ENCODE measurements at regions not wholly inside any gene's neighbourhood (a gene's known extent, or its start where the extent isn't known, plus 50 kb on each side); places are given as distances from the start of the nearest gene placed in this dataset.

GRCh38 chr6:3631877-3632276, 119.6 kb downstream of the PXDC1 start:
- POLR2A ChIA-PET = no interaction called here
- no peak for DNase-seq
- CTCF ChIA-PET = no interaction called here
- Mint-ChIP-seq H3K9me3 (no peaks in the 10 kb centered on the region), H3K4me1 (ENCODE audit: low read depth) (no peaks in the 10 kb centered on the region), H3K27me3 (peaks cover 36% of the 10 kb centered on the region), H3K27ac (no peak overlapping the region), H3K36me3 (ENCODE audit: low read depth) (no peaks in the 10 kb centered on the region), H3K4me3 (no peak overlapping the region)
- TF ChIP-seq, protein P1, sequence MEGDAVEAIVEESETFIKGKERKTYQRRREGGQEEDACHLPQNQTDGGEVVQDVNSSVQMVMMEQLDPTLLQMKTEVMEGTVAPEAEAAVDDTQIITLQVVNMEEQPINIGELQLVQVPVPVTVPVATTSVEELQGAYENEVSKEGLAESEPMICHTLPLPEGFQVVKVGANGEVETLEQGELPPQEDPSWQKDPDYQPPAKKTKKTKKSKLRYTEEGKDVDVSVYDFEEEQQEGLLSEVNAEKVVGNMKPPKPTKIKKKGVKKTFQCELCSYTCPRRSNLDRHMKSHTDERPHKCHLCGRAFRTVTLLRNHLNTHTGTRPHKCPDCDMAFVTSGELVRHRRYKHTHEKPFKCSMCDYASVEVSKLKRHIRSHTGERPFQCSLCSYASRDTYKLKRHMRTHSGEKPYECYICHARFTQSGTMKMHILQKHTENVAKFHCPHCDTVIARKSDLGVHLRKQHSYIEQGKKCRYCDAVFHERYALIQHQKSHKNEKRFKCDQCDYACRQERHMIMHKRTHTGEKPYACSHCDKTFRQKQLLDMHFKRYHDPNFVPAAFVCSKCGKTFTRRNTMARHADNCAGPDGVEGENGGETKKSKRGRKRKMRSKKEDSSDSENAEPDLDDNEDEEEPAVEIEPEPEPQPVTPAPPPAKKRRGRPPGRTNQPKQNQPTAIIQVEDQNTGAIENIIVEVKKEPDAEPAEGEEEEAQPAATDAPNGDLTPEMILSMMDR (IDR thresholded peaks at IDR 0.05) = no peak
- H3K4me1 ChIP-seq (ENCODE audit: insufficient read depth, low read length) = no peaks in the 10 kb centered on the region
- no peaks in the 10 kb centered on the region for H3K27me3 ChIP-seq (ENCODE audit: control insufficient read depth in 1 of 2, insufficient read depth in 2 of 2, low read length in 2 of 2)
- no peak overlapping the region for H3K27ac ChIP-seq (ENCODE audit: low read depth in 1 of 2, low read length in 2 of 2)
- no peak for ATAC-seq (ENCODE audit: poor library complexity)
- intact Hi-C loops (cut with DNase I, micrococcal nuclease) = no loop called here
- H3K4me3 ChIP-seq (ENCODE audit: low read length) = no peak overlapping the region
- H3K36me3 ChIP-seq (ENCODE audit: insufficient read depth, low read length) = no peaks in the 10 kb centered on the region
- no peaks in the 10 kb centered on the region for H3K9me3 ChIP-seq (ENCODE audit: control insufficient read depth in 1 of 2, insufficient read depth in 1 of 2, low read length in 2 of 2)

DNA sequence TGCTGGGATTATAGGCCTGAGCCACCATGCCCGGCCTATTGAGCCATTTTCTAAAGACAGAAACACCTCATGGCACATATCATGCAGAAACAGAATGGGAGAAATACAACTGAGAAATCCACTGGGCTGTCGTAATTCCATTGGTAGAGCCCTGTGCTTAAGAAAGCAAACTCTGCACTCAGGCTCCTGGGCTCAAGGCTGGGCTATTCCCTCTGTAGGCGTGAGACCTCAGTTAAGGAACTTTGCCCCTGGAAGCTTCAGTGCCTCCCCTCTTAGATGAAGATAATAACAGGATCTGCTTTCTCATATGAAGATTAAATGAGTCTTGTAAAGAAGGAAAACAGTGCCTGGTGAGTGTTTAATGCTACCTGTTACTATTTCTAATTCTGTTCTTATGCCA, 120.3 kb downstream of the PXDC1 start:
- H3K4me3 Mint-ChIP-seq = no peak overlapping the region
- H3K36me3 Mint-ChIP-seq (ENCODE audit: low read depth) = no peaks in the 10 kb centered on the region
- H3K27ac Mint-ChIP-seq = no peak overlapping the region
- no peak overlapping the region for H3K4me3 ChIP-seq (ENCODE audit: low read length)
- intact Hi-C loops (cut with DNase I, micrococcal nuclease) = no loop called here
- ChIA-PET POLR2A (no interaction called here), CTCF (no interaction called here)
- no peaks in the 10 kb centered on the region for H3K4me1 ChIP-seq (ENCODE audit: insufficient read depth, low read length)
- TF ChIP-seq, protein P1 (IDR thresholded peaks at IDR 0.05) = no peak
- peaks cover 0 to 2% of the 10 kb centered on the region in 2 experiments for H3K27me3 ChIP-seq (ENCODE audit: control insufficient read depth in 1 of 2, insufficient read depth in 2 of 2, low read length in 2 of 2)
- no peak overlapping the region for H3K27ac ChIP-seq (ENCODE audit: low read depth in 1 of 2, low read length in 2 of 2)
- no peaks in the 10 kb centered on the region for H3K9me3 Mint-ChIP-seq
- H3K27me3 Mint-ChIP-seq = peaks cover 36% of the 10 kb centered on the region
- no peak for DNase-seq
- no peaks in the 10 kb centered on the region for H3K4me1 Mint-ChIP-seq (ENCODE audit: low read depth)
- no peak for ATAC-seq (ENCODE audit: poor library complexity)
- H3K9me3 ChIP-seq (ENCODE audit: control insufficient read depth in 1 of 2, insufficient read depth in 1 of 2, low read length in 2 of 2) = peaks cover 0 to 2% of the 10 kb centered on the region in 2 experiments
- H3K36me3 ChIP-seq (ENCODE audit: insufficient read depth, low read length) = no peaks in the 10 kb centered on the region

GRCh38 chr6:3630258-3630835, 121.2 kb downstream of the PXDC1 start:
- H3K27me3 ChIP-seq (ENCODE audit: control insufficient read depth in 1 of 2, insufficient read depth in 2 of 2, low read length in 2 of 2) = peaks cover 0 to 10% of the 10 kb centered on the region in 2 experiments
- Mint-ChIP-seq H3K27ac (no peak overlapping the region), H3K36me3 (ENCODE audit: low read depth) (no peaks in the 10 kb centered on the region), H3K4me1 (ENCODE audit: low read depth) (no peaks in the 10 kb centered on the region), H3K27me3 (peaks cover 38% of the 10 kb centered on the region), H3K4me3 (no peak overlapping the region), H3K9me3 (no peaks in the 10 kb centered on the region)
- H3K4me3 ChIP-seq (ENCODE audit: low read length) = no peak overlapping the region
- no peaks in the 10 kb centered on the region for H3K4me1 ChIP-seq (ENCODE audit: insufficient read depth, low read length)
- H3K9me3 ChIP-seq (ENCODE audit: control insufficient read depth in 1 of 2, insufficient read depth in 1 of 2, low read length in 2 of 2) = peaks cover 0 to 3% of the 10 kb centered on the region in 2 experiments
- TF ChIP-seq, protein P1 (IDR thresholded peaks at IDR 0.05) = no peak
- no peak overlapping the region for H3K27ac ChIP-seq (ENCODE audit: low read depth in 1 of 2, low read length in 2 of 2)
- ChIA-PET CTCF (interaction anchor here (0.6 kb wide), 2 partner anchors 9 to 650 kb away, joined by 3 to 4 read pairs; no protein-coding TSS in a partner anchor), POLR2A (no interaction called here)
- ATAC-seq (ENCODE audit: poor library complexity) (no peak), DNase-seq (no peak)
- H3K36me3 ChIP-seq (ENCODE audit: insufficient read depth, low read length) = no peaks in the 10 kb centered on the region
- intact Hi-C loops (cut with DNase I, micrococcal nuclease) = no loop called here
